Peyer's patch (tissue), 4 donors: ENCODE measurements at regions not wholly inside any gene's neighbourhood (a gene's known extent, or its start where the extent isn't known, plus 50 kb on each side); places are given as distances from the start of the nearest gene placed in this dataset.

Experiments
- DNase-seq, 3 donors: peaks; one replicate each; pipeline ENCODE4 v3.0.0-alpha.2; 2017 to 2019
- H3K27ac ChIP-seq, 4 donors: fragments of 200-600 bp; sonication (generic); one replicate each; pipeline ENCODE4 v1.5.1; 2016 to 2019
- H3K27me3 ChIP-seq, 2 donors: fragments of 200-600 bp; sonication (generic); one replicate each; pipeline ENCODE4 v1.5.1; 2019
- H3K36me3 ChIP-seq, 3 donors: fragments of 200-600 bp; sonication (generic); one replicate each; pipeline ENCODE4 v1.5.1; 2016 to 2019
- H3K4me1 ChIP-seq, 4 donors: fragments of 200-600 bp; sonication (generic); one replicate each; pipeline ENCODE4 v1.5.1; 2016 to 2019
- H3K4me3 ChIP-seq, 4 donors: fragments of 200-600 bp; sonication (generic); 1 replicate in 3 of 4; 2 replicates in 1 of 4; pipeline ENCODE4 v1.5.1; 2016 to 2019; ENCODE audit warnings: mild to moderate bottlenecking in 1 of 4
- H3K9me3 ChIP-seq, 4 donors: fragments of 200-600 bp; sonication (generic); one replicate each; pipeline ENCODE4 v1.5.1; 2016 to 2019; ENCODE audit warnings: mild to moderate bottlenecking in 1 of 4
- CTCF ChIP-seq, 6 experiments: fragments of 450-650 bp in 4 of 6; fragments of 200-600 bp in 2 of 6; sonication (generic) in 1 of 6; IDR thresholded peaks; one replicate each; pipeline ENCODE4 v1.5.1; 2017 to 2019; ENCODE audit warnings: antibody characterized with exemption in 6 of 6, mild to moderate bottlenecking in 3 of 6, moderate library complexity in 1 of 6
- POLR2A ChIP-seq, 2 donors: fragments of 450-650 bp; IDR thresholded peaks; one replicate each; pipeline ENCODE4 v1.5.1; 2017; ENCODE audit warnings: antibody characterized with exemption in 2 of 2, mild to moderate bottlenecking in 2 of 2, moderate library complexity in 2 of 2

GRCh38 chr10:128709686-128710085 lies 583.5 kb upstream of the MKI67 start:
- Histone ChIP-seq H3K27ac (no peak overlapping the region), H3K27me3 (no peaks in the 10 kb centered on the region), H3K9me3 (no peaks in the 10 kb centered on the region), H3K4me1 (no peaks in the 10 kb centered on the region), H3K4me3 (no peak overlapping the region), H3K36me3 (no peaks in the 10 kb centered on the region)
- no peak for DNase-seq
- no peak for TF ChIP-seq POLR2A (IDR thresholded peaks at IDR 0.05)
- TF ChIP-seq CTCF (IDR thresholded peaks at IDR 0.05) = no peak

GRCh38 chr10:128710098-128710797 lies 584.0 kb upstream of the MKI67 start:
- TF ChIP-seq CTCF (IDR thresholded peaks at IDR 0.05) (no peak), POLR2A (IDR thresholded peaks at IDR 0.05) (no peak)
- Histone ChIP-seq H3K36me3 (no peaks in the 10 kb centered on the region), H3K4me1 (no peaks in the 10 kb centered on the region), H3K27me3 (no peaks in the 10 kb centered on the region), H3K27ac (no peak overlapping the region), H3K9me3 (no peaks in the 10 kb centered on the region), H3K4me3 (no peak overlapping the region)
- DNase-seq = no peak

- no peak for TF ChIP-seq POLR2A (IDR thresholded peaks at IDR 0.05)
- no peak overlapping the region for H3K4me3 ChIP-seq
- DNase-seq = no peak
Measured at GRCh38 chr10:128710798-128711183, 584.6 kb upstream of the MKI67 start.

GRCh38 chr10:128711806-128712205 lies 585.6 kb upstream of the MKI67 start:
- TF ChIP-seq CTCF (IDR thresholded peaks at IDR 0.05) (no peak), POLR2A (IDR thresholded peaks at IDR 0.05) (no peak)
- no peaks in the 10 kb centered on the region for H3K4me1 ChIP-seq

More at GRCh38 chr10:128710798-128711183, 584.6 kb upstream of the MKI67 start:
- Histone ChIP-seq H3K36me3 (no peaks in the 10 kb centered on the region), H3K9me3 (no peaks in the 10 kb centered on the region), H3K27ac (no peak overlapping the region), H3K27me3 (no peaks in the 10 kb centered on the region), H3K4me1 (no peaks in the 10 kb centered on the region)

GRCh38 chr10:128712661-128713400 lies 586.6 kb upstream of the MKI67 start:
- H3K4me3 ChIP-seq = no peak overlapping the region
- DNase-seq = no peak

More at GRCh38 chr10:128711806-128712205, 585.6 kb upstream of the MKI67 start:
- no peaks in the 10 kb centered on the region for H3K36me3 ChIP-seq
- H3K4me3 ChIP-seq = no peak overlapping the region
- DNase-seq = no peak
- no peaks in the 10 kb centered on the region for H3K9me3 ChIP-seq
- H3K27me3 ChIP-seq = no peaks in the 10 kb centered on the region
- no peak overlapping the region for H3K27ac ChIP-seq

More at GRCh38 chr10:128712661-128713400, 586.6 kb upstream of the MKI67 start:
- H3K36me3 ChIP-seq = no peaks in the 10 kb centered on the region
- no peaks in the 10 kb centered on the region for H3K9me3 ChIP-seq
- no peaks in the 10 kb centered on the region for H3K27me3 ChIP-seq
- TF ChIP-seq CTCF (IDR thresholded peaks at IDR 0.05) (no peak), POLR2A (IDR thresholded peaks at IDR 0.05) (no peak)
- no peak overlapping the region for H3K27ac ChIP-seq
- H3K4me1 ChIP-seq = no peaks in the 10 kb centered on the region
